SK-N-SH (cell line): ENCODE measurements at regions not wholly inside any gene's neighbourhood (a gene's known extent, or its start where the extent isn't known, plus 50 kb on each side); places are given as distances from the start of the nearest gene placed in this dataset.

Experiments used
- CTCF ChIA-PET: fragments of 300-600, 350-600 bp; formaldehyde crosslinking; extraction: SDS; loops from one replicate; lab custom pipeline; 2021; lab: Yijun Ruan, JAX
- POLR2A ChIA-PET: fragments of 350-600 bp; sonication (Branson Sonifier 250); formaldehyde crosslinking; extraction: SDS; loops from one replicate; lab custom pipeline; 2020; ENCODE audit warnings: antibody characterized with exemption, inconsistent platforms; lab: Yijun Ruan, JAX
- DNase-seq: peaks from one replicate; pipeline ENCODE4 v3.0.0; 2012
- H2AFZ ChIP-seq: fragments of 200-600 bp; sonication (generic); 2 replicates; pipeline ENCODE4 v1.8.1; 2016; ENCODE audit warnings: antibody characterized with exemption, mild to moderate bottlenecking, low read depth
- H3F3A ChIP-seq: fragments of 200-600 bp; sonication (generic); replicated peaks from 2 replicates; pipeline ENCODE3; 2016; ENCODE audit warnings: antibody characterized with exemption, mild to moderate bottlenecking; ENCODE audit not compliant: insufficient read depth
- H3K27ac ChIP-seq, 2 experiments: fragments of 200-500 bp in 1 of 2; fragments of 200-600 bp in 1 of 2; sonication (Bioruptor generic) in 1 of 2; sonication (generic), shearing (Covaris generic) in 1 of 2; 2 replicates each; pipeline versions ENCODE4 v1.5.1 to v1.6.1; 2014 to 2016; ENCODE audit warnings: low read depth in 2 of 2, inconsistent platforms in 1 of 2, low read length in 1 of 2, mild to moderate bottlenecking in 1 of 2, mixed read lengths in 1 of 2
- H3K27me3 ChIP-seq: fragments of 200-600 bp; sonication (generic), shearing (Covaris generic); 2 replicates; pipeline ENCODE4 v1.6.1; 2016; ENCODE audit warnings: mixed run types; ENCODE audit not compliant: insufficient read depth
- H3K36me3 ChIP-seq, 2 experiments: fragments of 200-500 bp in 1 of 2; fragments of 200-600 bp in 1 of 2; sonication (Bioruptor generic) in 1 of 2; sonication (generic) in 1 of 2; replicated peaks in 1 of 2; 2 replicates each; pipeline versions ENCODE3 to v1.5.1; 2014 to 2016; ENCODE audit warnings: low read length in 1 of 2, mild to moderate bottlenecking in 1 of 2; ENCODE audit not compliant: insufficient read depth in 2 of 2, control insufficient read depth in 1 of 2
- H3K4me1 ChIP-seq, 2 experiments: fragments of 200-500 bp in 1 of 2; fragments of 200-600 bp in 1 of 2; sonication (Bioruptor generic) in 1 of 2; sonication (generic), shearing (Covaris generic) in 1 of 2; 2 replicates each; pipeline versions ENCODE4 v1.5.1 to v1.6.1; 2014 to 2016; ENCODE audit warnings: low read depth in 1 of 2, low read length in 1 of 2, mixed run types in 1 of 2; ENCODE audit not compliant: insufficient read depth in 2 of 2, control insufficient read depth in 1 of 2
- H3K4me2 ChIP-seq: fragments of 200-600 bp; sonication (generic), shearing (Covaris generic); 2 replicates; pipeline ENCODE4 v1.6.1; 2017; ENCODE audit warnings: mixed run types
- H3K4me3 ChIP-seq, 2 experiments: fragments of 200-500 bp in 1 of 2; fragments of 200-600 bp in 1 of 2; sonication (Bioruptor generic) in 1 of 2; sonication (generic), shearing (Covaris generic) in 1 of 2; 2 replicates each; pipeline versions ENCODE4 v1.5.1 to v1.8.1; 2014 to 2016; ENCODE audit warnings: low read depth in 2 of 2, inconsistent platforms in 1 of 2, low read length in 1 of 2, mild to moderate bottlenecking in 1 of 2, mixed read lengths in 1 of 2, moderate library complexity in 1 of 2
- H3K79me2 ChIP-seq: fragments of 200-600 bp; sonication (generic); 2 replicates; pipeline ENCODE4 v1.8.1; 2017; ENCODE audit warnings: mild to moderate bottlenecking; ENCODE audit not compliant: insufficient read depth
- H3K9ac ChIP-seq: fragments of 200-600 bp; sonication (generic); 2 replicates; pipeline ENCODE4 v1.6.1; 2017; ENCODE audit warnings: mixed run types
- H3K9me2 ChIP-seq: fragments of 200-600 bp; sonication (generic); 2 replicates; pipeline ENCODE4 v1.6.1; 2017; ENCODE audit warnings: mixed run types
- H3K9me3 ChIP-seq: fragments of 200-600 bp; sonication (generic); 2 replicates; pipeline ENCODE4 v1.6.1; 2017; ENCODE audit warnings: mixed run types, mild to moderate bottlenecking, moderate library complexity
- H4K20me1 ChIP-seq: fragments of 200-600 bp; sonication (generic); 2 replicates; pipeline ENCODE4 v1.6.1; 2017; ENCODE audit warnings: mild to moderate bottlenecking, mixed run types; ENCODE audit not compliant: insufficient read depth
- CHD2 ChIP-seq: fragments of 150-350 bp; IDR thresholded peaks from 2 replicates; pipeline ENCODE4 v1.6.1; 2018; ENCODE audit warnings: low read length; ENCODE audit not compliant: partially characterized antibody
- EZH2phosphoT487 ChIP-seq: fragments of 200-600 bp; sonication (generic); IDR thresholded peaks from 2 replicates; pipeline ENCODE4 v1.6.1; 2017; ENCODE audit warnings: low read depth, mixed run types, mild to moderate bottlenecking, antibody characterized with exemption, moderate library complexity, borderline replicate concordance
- FOSL2 ChIP-seq: IDR thresholded peaks from 2 replicates; pipeline ENCODE4 v1.4.0; 2012; ENCODE audit warnings: low read depth, mild to moderate bottlenecking, moderate library complexity, borderline replicate concordance
- FOXJ3 ChIP-seq: sonication (generic); formaldehyde crosslinking; IDR thresholded peaks from 2 replicates; pipeline ENCODE4 v1.5.1; 2020; ENCODE audit warnings: mild to moderate bottlenecking, missing genetic modification reagents
- FOXM1 ChIP-seq: IDR thresholded peaks from 2 replicates; pipeline ENCODE4 v1.4.0; 2012; ENCODE audit warnings: low read depth, mild to moderate bottlenecking
- GABPA ChIP-seq: IDR thresholded peaks from 2 replicates; pipeline ENCODE4 v1.4.0; 2012; ENCODE audit warnings: low read depth, mild to moderate bottlenecking
- NRF1 ChIP-seq: IDR thresholded peaks from 2 replicates; pipeline ENCODE4 v1.6.1; 2012; ENCODE audit warnings: low read depth, mild to moderate bottlenecking, low read length
- RAD21 ChIP-seq: IDR thresholded peaks from 2 replicates; pipeline ENCODE4 v1.6.1; 2012; ENCODE audit warnings: mild to moderate bottlenecking, low read length
- RCOR1 ChIP-seq: fragments of 150-350 bp; IDR thresholded peaks from 2 replicates; pipeline ENCODE4 v1.6.1; 2017; ENCODE audit warnings: antibody characterized with exemption, low read length
- SMC3 ChIP-seq: IDR thresholded peaks from 2 replicates; pipeline ENCODE4 v1.6.1; 2012; ENCODE audit warnings: low read depth, low read length, improper control_type of control experiment
- TEAD4 ChIP-seq: IDR thresholded peaks from 2 replicates; pipeline ENCODE4 v1.4.0; 2012; ENCODE audit warnings: mild to moderate bottlenecking, borderline replicate concordance; ENCODE audit not compliant: insufficient read depth
- USF2 ChIP-seq: fragments of 150-350 bp; IDR thresholded peaks from 2 replicates; pipeline ENCODE4 v1.6.1; 2017; ENCODE audit warnings: antibody characterized with exemption, low read length, low read depth, borderline replicate concordance
- YY1 ChIP-seq: IDR thresholded peaks from 2 replicates; pipeline ENCODE4 v1.4.0; 2012; ENCODE audit warnings: low read depth, mild to moderate bottlenecking
- WGBS: methylation state at CpG from one replicate; pipeline ENCODE4 v1.1.6; 2017; ENCODE audit warnings: low lambda C conversion rate; 5-methylcytosine and 5-hydroxymethylcytosine counted together
- TF ChIP-seq, protein P1 (sequence below): fragments of 150-350 bp; IDR thresholded peaks from 2 replicates; pipeline ENCODE4 v1.6.1; 2016; ENCODE audit warnings: mild to moderate bottlenecking, low read depth, low read length

DNA sequence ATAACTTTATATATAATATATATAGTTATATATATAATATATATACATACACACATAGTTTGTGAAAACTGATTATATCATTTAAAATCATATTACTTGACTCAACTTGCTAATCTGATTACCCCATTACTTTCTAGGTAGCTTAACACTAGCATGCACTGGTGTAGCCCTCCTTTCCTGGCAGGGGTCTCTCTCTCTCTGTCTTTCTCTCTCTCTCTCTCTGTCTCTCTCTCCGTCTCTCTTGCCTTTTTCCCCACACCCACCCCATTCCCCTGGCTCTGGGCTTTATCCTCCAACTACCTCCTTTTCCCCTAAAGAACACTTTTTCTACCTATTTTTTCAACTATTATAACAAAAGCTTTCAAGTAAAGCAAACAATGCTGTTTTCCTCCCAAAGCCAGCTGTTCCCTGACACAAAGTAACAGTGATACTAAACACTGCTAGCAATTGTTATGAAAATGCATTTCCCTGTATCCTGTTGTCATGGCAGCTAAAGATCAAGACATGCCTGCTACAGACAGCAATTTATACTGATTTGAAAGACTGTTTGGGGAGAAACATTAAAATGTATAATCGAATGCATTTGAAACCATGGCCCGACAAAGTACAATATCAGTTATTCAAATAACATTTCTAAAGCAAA lies 89.4 kb downstream of the CHD9NB start:
- Histone ChIP-seq H3K9ac (no peak overlapping the region), H3K27ac (no peak overlapping the region), H3K4me1 (no peaks in the 10 kb centered on the region)
- POLR2A ChIA-PET = no interaction called here
- CTCF ChIA-PET = interaction anchor here (1.6 kb wide), 1 partner anchor 59 kb away, joined by 5 read pairs; no protein-coding TSS in a partner anchor
- no peak for TF ChIP-seq TEAD4
- no peak for TF ChIP-seq GABPA
- TF ChIP-seq FOXJ3 (CRISPR knock-in tag) = no peak
- TF ChIP-seq RAD21 = no peak
- no peak for TF ChIP-seq FOSL2
- no peak for TF ChIP-seq EZH2phosphoT487
- TF ChIP-seq NRF1 = no peak
- TF ChIP-seq USF2 = no peak
- TF ChIP-seq CHD2 = no peak
- TF ChIP-seq RCOR1 = no peak
- no peak for TF ChIP-seq SMC3
- no peak for TF ChIP-seq FOXM1
- TF ChIP-seq, all 33 proteins: peak for 0
- DNase-seq = no peak
- 39% methylated on average over 3 of the region's 3 CpGs for WGBS
- Histone ChIP-seq H3F3A (no peaks in the 10 kb centered on the region), H3K36me3 (no peaks in the 10 kb centered on the region), H2AFZ (no peak overlapping the region), H3K4me2 (no peak overlapping the region), H3K9me3 (no peaks in the 10 kb centered on the region), H3K27me3 (no peaks in the 10 kb centered on the region), H4K20me1 (no peaks in the 10 kb centered on the region), H3K9me2 (no peaks in the 10 kb centered on the region), H3K79me2 (no peaks in the 10 kb centered on the region), H3K4me3 (no peak overlapping the region)

DNA sequence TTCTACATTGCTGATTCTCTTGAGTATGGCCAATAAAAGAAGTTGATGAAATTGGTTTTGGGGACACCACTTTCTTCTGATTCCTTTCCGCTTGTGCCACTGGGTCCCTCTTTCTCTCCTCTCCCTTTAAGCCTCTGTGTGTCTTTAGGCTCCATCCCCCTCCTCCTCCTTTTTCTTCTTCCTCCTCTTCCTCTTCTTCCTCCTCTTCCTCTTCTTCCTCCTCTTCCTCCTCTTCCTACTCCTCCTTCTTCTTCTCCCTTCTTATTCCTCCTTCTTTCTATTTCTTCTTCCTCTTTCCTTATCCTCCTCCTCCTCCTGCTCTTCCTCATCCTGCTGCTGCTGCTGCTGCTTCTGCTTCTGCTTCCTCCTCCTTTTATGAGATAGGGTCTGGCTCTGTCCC lies 93.7 kb downstream of the CHD9NB start:
- no peak for DNase-seq
- CTCF ChIA-PET = no interaction called here
- no peak overlapping the region for H3K4me2 ChIP-seq

More for the DNA sequence above, 93.7 kb downstream of the CHD9NB start:
- no peaks in the 10 kb centered on the region for H3K9me3 ChIP-seq
- POLR2A ChIA-PET = no interaction called here
- no peak overlapping the region for H3K27ac ChIP-seq
- no peaks in the 10 kb centered on the region for H3F3A ChIP-seq
- H3K9me2 ChIP-seq = no peaks in the 10 kb centered on the region
- no peak overlapping the region for H2AFZ ChIP-seq
- H4K20me1 ChIP-seq = no peaks in the 10 kb centered on the region
- no peak overlapping the region for H3K4me3 ChIP-seq
- 60% methylated on average over 1 of the region's 1 CpG for WGBS
- H3K27me3 ChIP-seq = no peaks in the 10 kb centered on the region
- H3K9ac ChIP-seq = no peak overlapping the region
- H3K79me2 ChIP-seq = no peaks in the 10 kb centered on the region
- H3K4me1 ChIP-seq = no peaks in the 10 kb centered on the region
- H3K36me3 ChIP-seq = no peaks in the 10 kb centered on the region
- TF ChIP-seq SMC3 (no peak), TEAD4 (no peak), YY1 (no peak)
- TF ChIP-seq, protein P1, sequence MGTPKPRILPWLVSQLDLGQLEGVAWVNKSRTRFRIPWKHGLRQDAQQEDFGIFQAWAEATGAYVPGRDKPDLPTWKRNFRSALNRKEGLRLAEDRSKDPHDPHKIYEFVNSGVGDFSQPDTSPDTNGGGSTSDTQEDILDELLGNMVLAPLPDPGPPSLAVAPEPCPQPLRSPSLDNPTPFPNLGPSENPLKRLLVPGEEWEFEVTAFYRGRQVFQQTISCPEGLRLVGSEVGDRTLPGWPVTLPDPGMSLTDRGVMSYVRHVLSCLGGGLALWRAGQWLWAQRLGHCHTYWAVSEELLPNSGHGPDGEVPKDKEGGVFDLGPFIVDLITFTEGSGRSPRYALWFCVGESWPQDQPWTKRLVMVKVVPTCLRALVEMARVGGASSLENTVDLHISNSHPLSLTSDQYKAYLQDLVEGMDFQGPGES = no peak
